H1 (cell line): ENCODE measurements at regions not wholly inside any gene's neighbourhood (a gene's known extent, or its start where the extent isn't known, plus 50 kb on each side); places are given as distances from the start of the nearest gene placed in this dataset.

Experiments used
- CTCF ChIA-PET: fragments of 300-600 bp; sonication (Branson Sonifier 250); formaldehyde crosslinking; loops from one replicate; lab custom pipeline; 2021; ENCODE audit not compliant: partially characterized antibody; lab: Charles Lee
- POLR2A ChIA-PET: fragments of 300-600 bp; sonication (Branson Sonifier 250); formaldehyde crosslinking; loops from one replicate; lab custom pipeline; 2021; ENCODE audit warnings: inconsistent platforms; ENCODE audit not compliant: partially characterized antibody; lab: Charles Lee
- DNase-seq, 2 experiments: peaks; one replicate each; pipeline versions ENCODE4 v3.0.0 to v3.0.0-alpha.2; 2010 to 2022; ENCODE audit warnings: low spot score in 2 of 2, low read depth in 1 of 2, mixed read lengths in 1 of 2
- FAIRE-seq: peaks from 2 replicates; lab custom pipeline; 2011; peaks lifted over from hg19 to GRCh38; lab: Jason Lieb, UNC
- H2AFZ ChIP-seq: 2 replicates; pipeline ENCODE4 v1.8.1; 2012; ENCODE audit warnings: low read length, inconsistent platforms
- H2AK5ac ChIP-seq: 2 replicates; pipeline ENCODE4 v1.6.1; 2013; ENCODE audit warnings: low read depth, low read length
- H2BK120ac ChIP-seq: replicated peaks from 2 replicates; pipeline ENCODE3; 2013; ENCODE audit warnings: low read depth, low read length, inconsistent platforms
- H2BK12ac ChIP-seq: 2 replicates; pipeline ENCODE4 v1.6.1; 2013; ENCODE audit warnings: low read depth, low read length
- H2BK15ac ChIP-seq: 2 replicates; pipeline ENCODE4 v1.6.1; 2013; ENCODE audit warnings: low read length
- H2BK20ac ChIP-seq: 2 replicates; pipeline ENCODE4 v1.6.1; 2013; ENCODE audit warnings: low read length
- H2BK5ac ChIP-seq: 2 replicates; pipeline ENCODE4 v1.6.1; 2013; ENCODE audit warnings: low read depth, low read length
- H3K14ac ChIP-seq: 2 replicates; pipeline ENCODE4 v1.6.1; 2013; ENCODE audit warnings: inconsistent platforms; ENCODE audit not compliant: insufficient read length
- H3K18ac ChIP-seq: 2 replicates; pipeline ENCODE4 v1.6.1; 2013; ENCODE audit warnings: low read length; ENCODE audit errors: extremely low read depth
- H3K23ac ChIP-seq: 2 replicates; pipeline ENCODE4 v1.6.1; 2013; ENCODE audit warnings: inconsistent platforms; ENCODE audit not compliant: insufficient read length
- H3K23me2 ChIP-seq: 2 replicates; pipeline ENCODE4 v1.6.1; 2013; ENCODE audit warnings: low read depth, low read length
- H3K27ac ChIP-seq: 2 replicates; pipeline ENCODE4 v1.6.1; 2011; ENCODE audit warnings: low read depth, low read length, inconsistent platforms
- H3K27me3 ChIP-seq, 4 experiments: replicated peaks in 1 of 4; 1 replicate in 1 of 4; 2 replicates in 3 of 4; pipeline versions ENCODE4 v1.6.1 to v1.8.1; 2011 to 2013; ENCODE audit warnings: low read length in 3 of 4, mild to moderate bottlenecking in 3 of 4, inconsistent platforms in 2 of 4, mixed read lengths in 2 of 4, moderate library complexity in 1 of 4; ENCODE audit not compliant: control insufficient read depth in 3 of 4, insufficient read depth in 3 of 4; ENCODE audit errors: extremely low read depth in 1 of 4
- H3K36me3 ChIP-seq, 4 experiments: 2 replicates each; pipeline versions ENCODE4 v1.6.1 to v1.8.1; 2011 to 2013; ENCODE audit warnings: mild to moderate bottlenecking in 4 of 4, low read length in 3 of 4, moderate library complexity in 2 of 4, control low read depth in 1 of 4, inconsistent platforms in 1 of 4; ENCODE audit not compliant: insufficient read depth in 4 of 4, control insufficient read depth in 2 of 4
- H3K4ac ChIP-seq: replicated peaks from 2 replicates; pipeline ENCODE3; 2013; ENCODE audit warnings: low read length, low read depth, mixed read lengths, inconsistent platforms; ENCODE audit not compliant: insufficient read length
- H3K4me1 ChIP-seq, 4 experiments: replicated peaks in 1 of 4; 1 replicate in 1 of 4; 2 replicates in 3 of 4; pipeline versions ENCODE4 v1.6.1 to v1.8.1; 2011 to 2013; ENCODE audit warnings: low read length in 3 of 4, inconsistent platforms in 2 of 4, mixed read lengths in 1 of 4; ENCODE audit not compliant: insufficient read depth in 4 of 4, control insufficient read depth in 3 of 4
- H3K4me2 ChIP-seq, 2 experiments: 2 replicates each; pipeline versions ENCODE4 v1.6.1 to v1.8.1; 2011 to 2013; ENCODE audit warnings: low read depth in 2 of 2, low read length in 2 of 2, control low read depth in 1 of 2, inconsistent platforms in 1 of 2, mild to moderate bottlenecking in 1 of 2; ENCODE audit not compliant: insufficient read depth in 1 of 2
- H3K4me3 ChIP-seq, 4 experiments: fragments of 200-600, 300-600 bp in 1 of 4; sonication (generic), shearing (Covaris generic), sonication (Bioruptor Twin) in 1 of 4; 2 replicates each; pipeline versions ENCODE4 v1.5.1 to v1.8.1; 2011 to 2016; ENCODE audit warnings: low read length in 4 of 4, low read depth in 3 of 4, control low read depth in 2 of 4, inconsistent platforms in 2 of 4, mild to moderate bottlenecking in 2 of 4, mixed read lengths in 1 of 4, moderate library complexity in 1 of 4; ENCODE audit not compliant: insufficient read depth in 2 of 4; ENCODE audit errors: extremely low read depth in 1 of 4
- H3K56ac ChIP-seq: replicated peaks from 2 replicates; pipeline ENCODE3; 2013; ENCODE audit warnings: low read depth, mild to moderate bottlenecking, mixed read lengths, low read length, inconsistent platforms; ENCODE audit not compliant: insufficient read length
- H3K79me1 ChIP-seq: 2 replicates; pipeline ENCODE4 v1.6.1; 2013; ENCODE audit warnings: low read depth, low read length, control low read depth
- H3K79me2 ChIP-seq, 2 experiments: 2 replicates each; pipeline versions ENCODE4 v1.6.1 to v1.8.1; 2012 to 2013; ENCODE audit warnings: low read length in 2 of 2, mild to moderate bottlenecking in 2 of 2, inconsistent platforms in 1 of 2; ENCODE audit not compliant: insufficient read depth in 2 of 2, control insufficient read depth in 1 of 2
- H3K9ac ChIP-seq, 4 experiments: replicated peaks in 1 of 4; 1 replicate in 1 of 4; 2 replicates in 3 of 4; pipeline versions ENCODE4 v1.6.1 to v1.8.1; 2011 to 2013; ENCODE audit warnings: low read depth in 3 of 4, low read length in 3 of 4, control low read depth in 2 of 4, mild to moderate bottlenecking in 2 of 4, moderate library complexity in 2 of 4, inconsistent platforms in 1 of 4; ENCODE audit errors: extremely low read depth in 1 of 4
- H3K9me3 ChIP-seq, 2 experiments: 2 replicates each; pipeline versions ENCODE4 v1.6.1 to v1.8.1; 2012 to 2013; ENCODE audit warnings: mild to moderate bottlenecking in 2 of 2, moderate library complexity in 2 of 2, control low read depth in 1 of 2, inconsistent platforms in 1 of 2, low read depth in 1 of 2, low read length in 1 of 2, mixed read lengths in 1 of 2; ENCODE audit not compliant: insufficient read depth in 2 of 2
- H4K20me1 ChIP-seq, 2 experiments: replicated peaks in 1 of 2; 2 replicates each; pipeline versions ENCODE3 to v1.8.1; 2011 to 2013; ENCODE audit warnings: inconsistent platforms in 2 of 2, low read length in 2 of 2, mild to moderate bottlenecking in 1 of 2; ENCODE audit not compliant: insufficient read depth in 2 of 2, control insufficient read depth in 1 of 2
- H4K5ac ChIP-seq: 2 replicates; pipeline ENCODE4 v1.6.1; 2013; ENCODE audit warnings: low read length, low read depth, mixed read lengths, inconsistent platforms; ENCODE audit not compliant: insufficient read length
- H4K8ac ChIP-seq: 2 replicates; pipeline ENCODE4 v1.8.0; 2013; ENCODE audit warnings: mild to moderate bottlenecking, moderate library complexity, low read length, inconsistent platforms; ENCODE audit not compliant: insufficient read depth; ENCODE audit errors: extremely low read depth
- H4K91ac ChIP-seq: replicated peaks from 2 replicates; pipeline ENCODE3; 2013; ENCODE audit warnings: low read length, mixed read lengths, inconsistent platforms; ENCODE audit not compliant: insufficient read length
- EGR1 ChIP-seq: IDR thresholded peaks from 2 replicates; pipeline ENCODE4 v1.6.1; 2011; ENCODE audit warnings: low read depth, low read length, borderline replicate concordance
- HDAC6 ChIP-seq: IDR thresholded peaks from one replicate; pipeline ENCODE4 v1.7.1; 2012; ENCODE audit warnings: low read depth, mild to moderate bottlenecking, inconsistent platforms, low read length, moderate library complexity
- JUND ChIP-seq: IDR thresholded peaks from 2 replicates; pipeline ENCODE4 v1.6.1; 2011; ENCODE audit warnings: mild to moderate bottlenecking, improper control_type of control experiment, low read length
- KDM4A ChIP-seq: IDR thresholded peaks from one replicate; pipeline ENCODE4 v1.7.1; 2012; ENCODE audit warnings: low read depth, mild to moderate bottlenecking, moderate library complexity, low read length, inconsistent platforms; ENCODE audit not compliant: severe bottlenecking
- RFX5 ChIP-seq: IDR thresholded peaks from 2 replicates; pipeline ENCODE4 v1.6.1; 2011; ENCODE audit warnings: low read depth, low read length, improper control_type of control experiment, borderline replicate concordance
- TAF7 ChIP-seq: optimal IDR thresholded peaks from 2 replicates; pipeline ENCODE3; 2011; ENCODE audit warnings: low read depth, mild to moderate bottlenecking, inconsistent platforms, low read length, moderate library complexity, borderline replicate concordance
- TBP ChIP-seq: IDR thresholded peaks from 2 replicates; pipeline ENCODE4 v1.6.1; 2011; ENCODE audit warnings: low read depth, low read length, improper control_type of control experiment
- YY1 ChIP-seq: IDR thresholded peaks from 2 replicates; pipeline ENCODE4 v1.6.1; 2011; ENCODE audit warnings: low read depth, mild to moderate bottlenecking, low read length
- WGBS, 2 experiments: shearing (Covaris generic) in 1 of 2; methylation state at CpG; one replicate each; pipeline versions ENCODE4 v1.1.6 to v1.1.7; 2013 to 2015; ENCODE audit warnings: low lambda C conversion rate in 2 of 2, mixed read lengths in 2 of 2, inconsistent platforms in 1 of 2, low coverage in 1 of 2, missing lambda C conversion rate in 1 of 2; ENCODE audit not compliant: insufficient replicate concordance in 2 of 2, insufficient coverage in 1 of 2, insufficient read length in 1 of 2; ENCODE audit errors: extremely low coverage in 1 of 2, missing lambda C conversion rate in 1 of 2; 5-methylcytosine and 5-hydroxymethylcytosine counted together

DNA sequence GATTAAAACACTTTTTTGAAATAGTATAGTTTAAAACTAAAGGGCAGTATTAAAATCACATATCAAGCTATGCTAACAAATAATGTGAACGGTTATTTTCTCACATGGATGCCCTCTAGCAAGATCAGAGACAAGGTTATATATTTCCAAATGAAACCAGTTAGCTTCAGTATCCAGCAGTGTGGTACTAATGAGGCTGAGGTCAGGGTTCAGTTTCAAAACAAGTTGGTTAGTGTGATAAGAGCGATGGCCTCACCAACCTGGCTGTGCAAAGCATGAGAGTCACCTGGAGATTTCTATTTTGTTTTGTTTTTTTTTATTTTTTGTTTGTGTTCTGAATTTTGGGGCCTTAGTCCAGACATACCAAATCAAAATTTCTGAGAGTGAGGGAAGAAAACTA, 352.2 kb upstream of the KITLG start:
- H4K5ac ChIP-seq, result no peak overlapping the region
- H2AFZ ChIP-seq, result no peak overlapping the region
- no peak overlapping the region for H2BK20ac ChIP-seq
- no peaks in the 10 kb centered on the region for H3K23me2 ChIP-seq
- FAIRE-seq (no peak), DNase-seq (no peak)
- no peaks in the 10 kb centered on the region for H3K36me3 ChIP-seq
- H3K9ac ChIP-seq, result no peak overlapping the region
- ChIA-PET CTCF (interaction anchor here (0.6 kb wide), 1 partner anchor 590 kb away, joined by 3 read pairs; no protein-coding TSS in a partner anchor), POLR2A (no interaction called here)
- H3K9me3 ChIP-seq, result no peaks in the 10 kb centered on the region
- no peak overlapping the region for H3K23ac ChIP-seq
- no peak overlapping the region for H3K4me2 ChIP-seq
- H3K27me3 ChIP-seq, result no peaks in the 10 kb centered on the region; a peak in 1 of 7 replicates
- no peak overlapping the region for H2BK12ac ChIP-seq
- no peak overlapping the region for H3K4ac ChIP-seq
- 85% methylated on average over 2 of the region's 2 CpGs; no CpG with 5 or more reads in 1 of the 2 experiments for WGBS, 2 experiments
- no peak overlapping the region for H3K18ac ChIP-seq
- H3K14ac ChIP-seq, result no peak overlapping the region
- no peak overlapping the region for H3K4me3 ChIP-seq
- no peak overlapping the region for H2BK5ac ChIP-seq
- no peak overlapping the region for H4K8ac ChIP-seq
- H3K4me1 ChIP-seq, result peaks cover 0 to 3% (median under 1%) of the 10 kb centered on the region in 4 experiments; a peak in 2 of 7 replicates
- no peak overlapping the region for H3K56ac ChIP-seq
- no peak overlapping the region for H2BK15ac ChIP-seq
- no peak overlapping the region for H2BK120ac ChIP-seq
- H4K20me1 ChIP-seq, result no peaks in the 10 kb centered on the region
- no peaks in the 10 kb centered on the region for H3K79me2 ChIP-seq
- no peaks in the 10 kb centered on the region for H3K79me1 ChIP-seq
- H3K27ac ChIP-seq, result no peak overlapping the region
- H4K91ac ChIP-seq, result no peak overlapping the region
- no peak overlapping the region for H2AK5ac ChIP-seq
- TF ChIP-seq EGR1 (no peak), KDM4A (no peak), JUND (no peak), HDAC6 (no peak), YY1 (no peak), RFX5 (no peak), TBP (no peak), TAF7 (no peak)
